Occipital lobe (tissue), 1 donor: ENCODE measurements at regions not wholly inside any gene's neighbourhood (a gene's known extent, or its start where the extent isn't known, plus 50 kb on each side); places are given as distances from the start of the nearest gene placed in this dataset.
"Not testable (repeated sequence)": the region's sequence is repeated elsewhere in the genome, so short reads cannot be mapped to it uniquely, and the experiment has no call there.

ENCODE experiments used
- DNase-seq: peaks from one replicate; lab custom pipeline; 2025; lab: John Stamatoyannopoulos, UW

- DNase-seq, result no peak
Measured at GRCh38 chr3:148551767-148552260, 145.9 kb upstream of the AGTR1 start.

GRCh38 chr3:148554367-148554766 lies 143.3 kb upstream of the AGTR1 start:
- DNase-seq, result no peak

DNA sequence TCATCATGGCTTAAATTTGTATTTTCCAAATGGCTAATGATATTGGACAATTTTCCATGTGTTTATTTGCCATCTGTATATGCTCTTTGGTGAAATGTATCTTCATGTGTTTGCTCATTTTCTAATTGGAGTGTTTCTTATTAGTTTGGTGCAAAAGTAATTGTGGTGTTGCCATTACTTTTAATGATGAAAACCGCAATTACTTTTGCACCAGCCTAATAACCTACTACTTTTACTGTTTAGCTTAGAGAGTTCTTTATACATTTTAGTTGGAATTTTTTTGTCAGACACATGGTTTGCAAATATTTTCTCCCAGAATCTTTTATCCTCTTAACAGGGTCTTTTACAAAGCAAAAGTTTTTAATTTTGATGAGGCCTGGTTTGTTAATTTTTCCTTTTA lies 141.0 kb upstream of the AGTR1 start:
- DNase-seq, result no peak

DNA sequence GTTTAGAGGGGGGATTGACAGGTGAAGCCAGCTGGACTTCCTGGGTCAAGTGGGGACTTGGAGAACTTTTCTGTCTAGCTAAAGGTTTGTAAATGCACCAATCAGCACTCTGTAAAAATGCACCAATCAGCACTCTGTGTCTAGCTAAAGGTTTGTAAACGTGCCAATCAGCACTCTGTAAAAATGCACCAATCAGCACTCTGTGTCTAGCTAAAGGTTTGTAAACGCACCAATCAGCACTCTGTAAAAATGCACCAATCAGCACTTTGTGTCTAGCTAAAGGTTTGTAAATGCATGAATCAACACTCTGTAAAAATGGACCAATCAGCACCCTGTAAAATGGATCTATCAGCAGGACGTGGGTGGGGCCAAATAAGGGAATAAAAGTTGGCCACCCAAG lies 120.1 kb upstream of the AGTR1 start:
- DNase-seq, result not testable (repeated sequence)

DNA sequence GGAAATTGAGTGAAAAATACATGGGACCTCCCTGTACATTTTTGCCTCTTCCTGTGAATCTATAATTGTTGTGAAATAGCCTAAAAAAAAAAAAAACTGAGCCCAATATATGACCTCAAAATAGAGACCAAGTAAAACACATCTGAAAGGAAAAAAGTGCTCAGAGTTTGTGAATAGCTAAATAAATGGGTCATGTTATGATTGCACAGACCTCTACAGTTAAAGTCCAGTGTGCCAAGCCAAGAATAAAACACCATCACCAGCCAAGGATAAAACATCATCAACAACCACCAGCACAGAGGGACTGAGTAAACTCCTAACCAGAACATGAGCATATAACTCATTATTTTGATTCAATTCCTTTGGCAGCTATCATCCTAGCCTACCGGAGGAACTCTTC lies 115.6 kb upstream of the AGTR1 start:
- DNase-seq, result no peak

- DNase-seq, result no peak
Measured at GRCh38 chr3:148583793-148584192, 113.9 kb upstream of the AGTR1 start.

- no peak for DNase-seq
Measured at GRCh38 chr3:148584438-148584837, 113.3 kb upstream of the AGTR1 start.

DNA sequence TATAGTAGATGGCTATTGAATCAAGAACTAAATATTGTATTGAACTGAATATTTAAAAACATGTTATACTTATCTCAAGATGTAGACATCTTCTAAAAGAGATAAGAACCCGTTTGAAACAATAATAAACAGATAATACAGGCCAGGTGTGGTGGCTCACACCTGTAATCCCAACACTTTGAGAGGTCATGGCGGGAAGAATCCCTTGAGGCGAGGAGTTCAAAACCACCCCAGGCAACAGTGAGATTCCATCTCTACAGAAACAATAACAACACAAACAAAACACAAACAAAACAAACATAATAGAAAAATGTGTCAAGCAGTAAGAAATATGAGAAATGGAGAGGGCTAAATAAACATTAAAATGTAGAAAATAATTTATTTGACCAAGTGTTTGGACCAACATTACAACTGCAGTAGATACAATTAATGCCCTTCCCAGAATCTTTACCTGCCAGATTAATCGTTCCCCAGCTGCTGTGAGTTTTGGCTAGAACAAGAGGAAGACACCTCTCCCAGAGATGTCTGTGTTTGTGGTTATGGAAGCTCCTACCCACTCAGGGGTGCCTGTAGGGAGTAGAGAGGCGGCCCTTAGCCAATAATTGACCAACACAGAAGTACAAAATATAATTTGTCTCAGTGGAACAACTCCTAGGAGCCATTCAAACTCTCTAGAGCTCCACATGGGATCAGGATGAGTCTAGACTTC lies 111.9 kb upstream of the AGTR1 start:
- no peak for DNase-seq

- DNase-seq, result no peak
Measured at GRCh38 chr3:148588291-148588690, 109.4 kb upstream of the AGTR1 start.

- no peak for DNase-seq
Measured at GRCh38 chr3:148591525-148591924, 106.2 kb upstream of the AGTR1 start.

DNA sequence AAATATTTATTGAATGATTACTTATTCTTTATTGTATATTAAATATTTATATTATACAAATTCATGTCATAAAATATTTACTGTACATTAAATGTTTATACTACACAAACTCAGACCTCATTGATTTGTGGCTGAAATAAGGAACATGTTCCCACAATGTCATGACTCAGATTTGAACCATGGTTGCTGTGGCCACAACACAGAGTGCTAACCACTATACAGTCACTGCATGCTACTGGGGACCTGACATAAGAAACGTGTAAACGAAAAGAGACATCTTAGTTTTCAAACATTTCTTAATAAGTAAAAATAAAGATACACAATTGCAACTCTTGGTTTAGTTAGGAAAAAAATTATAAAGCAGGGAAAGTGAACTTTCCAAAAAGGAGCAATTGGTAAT lies 99.1 kb upstream of the AGTR1 start:
- DNase-seq, result no peak

GRCh38 chr3:148599481-148599880 lies 98.2 kb upstream of the AGTR1 start:
- DNase-seq, result no peak

GRCh38 chr3:148600440-148600839 lies 97.3 kb upstream of the AGTR1 start:
- DNase-seq, result no peak

DNA sequence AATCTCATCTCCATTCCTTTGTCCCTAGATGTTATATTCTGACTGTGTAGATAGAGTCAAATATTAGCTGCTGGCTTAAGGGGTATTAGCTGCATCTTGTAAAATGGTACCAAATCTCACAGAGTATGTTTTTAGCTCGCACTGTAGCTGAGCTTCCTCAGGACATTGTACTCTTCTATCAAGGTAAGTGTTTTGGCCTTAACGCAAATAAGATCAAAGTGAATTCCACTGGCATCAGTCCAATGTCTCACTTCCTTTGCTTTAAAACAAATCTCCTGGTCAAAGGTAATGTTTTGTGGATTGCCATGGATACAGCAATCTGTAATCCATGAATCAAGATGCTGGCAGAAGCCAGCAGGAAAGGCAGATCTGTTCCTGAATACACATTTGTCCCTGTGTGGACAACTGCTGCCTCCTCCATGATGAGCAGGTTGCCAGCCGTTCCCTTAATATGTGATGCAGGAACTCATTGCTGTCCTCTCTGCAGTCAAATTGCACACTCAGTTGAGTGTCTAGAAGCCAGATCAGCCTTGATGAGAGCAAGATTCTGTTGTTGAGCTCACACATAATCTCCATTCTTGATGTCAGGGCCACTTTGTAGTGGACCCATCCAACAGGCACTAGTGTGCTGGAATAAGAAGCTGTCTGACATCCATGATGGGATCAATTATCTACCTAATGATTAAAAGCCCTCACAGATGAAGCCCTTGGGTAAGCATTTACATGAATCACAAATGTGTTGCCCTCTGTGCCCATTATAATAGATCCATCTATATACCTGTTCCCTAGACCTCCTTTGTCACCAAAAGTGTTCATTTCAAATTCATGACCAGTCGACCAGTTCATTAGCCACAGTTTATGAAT lies 96.6 kb upstream of the AGTR1 start:
- DNase-seq, result no peak

- no peak for DNase-seq
Measured at GRCh38 chr3:148601766-148602685, 95.7 kb upstream of the AGTR1 start.

- DNase-seq, result no peak
Measured at GRCh38 chr3:148604270-148605085, 93.2 kb upstream of the AGTR1 start.

DNA sequence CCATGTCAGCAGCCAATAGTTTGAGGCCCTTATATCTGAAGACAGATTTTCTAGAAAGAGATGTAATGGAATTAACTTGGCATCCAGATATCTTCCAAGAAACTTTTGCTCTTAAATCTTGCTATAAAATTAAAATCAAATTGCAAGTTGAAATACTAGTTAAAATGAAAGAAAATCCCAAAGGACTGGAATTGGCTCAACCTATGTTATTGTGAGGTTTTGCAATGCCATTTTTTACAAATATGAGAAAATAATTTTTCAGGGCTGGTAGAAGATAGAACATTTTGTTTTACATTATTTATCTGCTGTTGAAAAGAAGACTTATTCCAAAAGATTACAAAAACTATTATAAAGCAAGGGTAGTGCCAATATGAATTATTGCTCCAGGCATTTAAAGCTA lies 92.2 kb upstream of the AGTR1 start:
- DNase-seq, result no peak

GRCh38 chr3:148606979-148607378 lies 90.7 kb upstream of the AGTR1 start:
- DNase-seq, result no peak

DNA sequence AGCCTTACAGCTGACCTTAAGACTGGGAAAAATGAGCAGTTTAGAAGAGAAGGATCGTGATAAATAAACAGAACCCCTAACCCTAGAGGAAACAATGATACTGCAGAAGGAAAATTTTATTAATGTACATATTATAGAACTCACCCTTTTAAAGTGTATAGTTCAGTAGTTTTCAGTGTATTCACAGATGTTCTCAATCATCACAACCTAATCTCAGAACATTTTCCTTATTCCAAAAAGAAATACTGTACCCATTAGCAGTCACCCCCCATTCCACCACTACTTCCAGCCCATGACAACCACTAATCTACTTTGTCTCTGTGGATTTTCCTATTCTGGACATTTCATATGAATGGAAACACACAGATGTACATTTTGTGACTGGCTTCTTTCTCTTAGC lies 90.2 kb upstream of the AGTR1 start:
- no peak for DNase-seq

GRCh38 chr3:148612278-148612677 lies 85.4 kb upstream of the AGTR1 start:
- no peak for DNase-seq

- DNase-seq, result no peak
Measured at GRCh38 chr3:148615382-148615781, 82.3 kb upstream of the AGTR1 start.
